HepG2 (cell line): ENCODE measurements at regions not wholly inside any gene's neighbourhood (a gene's known extent, or its start where the extent isn't known, plus 50 kb on each side); places are given as distances from the start of the nearest gene placed in this dataset.

Experiments used
- ATAC-seq: fragments of 200-7000 bp; cut with Tn5 transposase; 3 replicates; pipeline ENCODE4 v1.9.1; 2020; ENCODE audit warnings: mild to moderate bottlenecking, moderate library complexity
- BruUV-seq: library from RNA; stranded (reverse); fragments of 400-500 nt; replicated peaks from 2 replicates; lab custom pipeline; 2021; lab: Mats Ljungman, UMichigan
- CTCF ChIA-PET: fragments of 300-600 bp; formaldehyde crosslinking; extraction: SDS; loops from one replicate; lab custom pipeline; 2021; ENCODE audit warnings: low total read pairs, inconsistent platforms, low intra/inter-chr PET ratio; lab: Yijun Ruan, JAX
- POLR2A ChIA-PET: fragments of 350-600 bp; sonication (Branson Sonifier 250); formaldehyde crosslinking; loops from one replicate; lab custom pipeline; 2020; ENCODE audit warnings: antibody characterized with exemption, inconsistent platforms; lab: Yijun Ruan, JAX
- DNase-seq: peaks from one replicate; pipeline ENCODE4 v3.0.0-alpha.2; 2015; ENCODE audit warnings: low spot score
- FAIRE-seq: peaks from 3 replicates; lab custom pipeline; 2011; peaks lifted over from hg19 to GRCh38; lab: Jason Lieb, UNC
- H2AFZ ChIP-seq: one replicate; pipeline ENCODE4 v1.6.1; 2011; ENCODE audit warnings: low read length, inconsistent platforms
- H3K27ac ChIP-seq: fragments of 300-600 bp; 3 replicates; pipeline ENCODE4 v1.8.0; 2011; ENCODE audit warnings: mixed run types, mild to moderate bottlenecking, mixed read lengths, low read length, inconsistent platforms; ENCODE audit not compliant: insufficient read depth; ENCODE audit errors: extremely low read length
- H3K27me3 ChIP-seq, 2 experiments: fragments of 200-600 bp in 1 of 2; 2 replicates in 1 of 2; 3 replicates in 1 of 2; pipeline versions ENCODE4 v1.6.0 to v1.8.0; 2011; ENCODE audit warnings: low read length in 2 of 2, mild to moderate bottlenecking in 2 of 2, moderate library complexity in 2 of 2, inconsistent platforms in 1 of 2; ENCODE audit not compliant: insufficient read depth in 2 of 2, control insufficient read depth in 1 of 2
- H3K36me3 ChIP-seq, 2 experiments: fragments of 200-600 bp in 1 of 2; replicated peaks in 1 of 2; 2 replicates in 1 of 2; 3 replicates in 1 of 2; pipeline versions ENCODE4 v1.5.1 to v1.8.0; 2011; ENCODE audit warnings: low read length in 2 of 2, inconsistent platforms in 1 of 2; ENCODE audit not compliant: insufficient read depth in 2 of 2, control insufficient read depth in 1 of 2
- H3K4me1 ChIP-seq: 2 replicates; pipeline ENCODE4 v1.5.1; 2012; ENCODE audit warnings: low read length, inconsistent platforms; ENCODE audit not compliant: insufficient read depth
- H3K4me2 ChIP-seq: 2 replicates; pipeline ENCODE4 v1.6.0; 2011; ENCODE audit warnings: low read depth, low read length, inconsistent platforms
- H3K4me3 ChIP-seq, 3 experiments: fragments of 200-600 bp in 1 of 3; sonication (generic), shearing (Covaris generic) in 1 of 3; replicated peaks in 1 of 3; 2 replicates each; pipeline ENCODE4 v1.5.1; 2011 to 2016; ENCODE audit warnings: low read length in 3 of 3, inconsistent platforms in 2 of 3, low read depth in 2 of 3, mild to moderate bottlenecking in 2 of 3, control low read depth in 1 of 3, mixed read lengths in 1 of 3; ENCODE audit not compliant: insufficient read depth in 1 of 3
- H3K79me2 ChIP-seq: one replicate; pipeline ENCODE4 v1.6.1; 2011; ENCODE audit warnings: low read length, inconsistent platforms; ENCODE audit not compliant: insufficient read depth
- H3K9ac ChIP-seq: 2 replicates; pipeline ENCODE4 v1.6.0; 2011; ENCODE audit warnings: mild to moderate bottlenecking, low read depth, low read length, inconsistent platforms; ENCODE audit not compliant: insufficient read depth
- H3K9me3 ChIP-seq: 2 replicates; pipeline ENCODE4 v1.5.1; 2012; ENCODE audit warnings: mild to moderate bottlenecking, low read length
- H4K20me1 ChIP-seq: 2 replicates; pipeline ENCODE4 v1.6.0; 2011; ENCODE audit warnings: inconsistent platforms, mild to moderate bottlenecking, low read length, moderate library complexity; ENCODE audit not compliant: insufficient read depth
- DNMT3B ChIP-seq: conservative IDR thresholded peaks from 2 replicates; pipeline ENCODE4 v1.6.1; 2016; ENCODE audit warnings: missing biosample characterization, control low read depth
- FOXO1 ChIP-seq: sonication (generic); formaldehyde crosslinking; IDR thresholded peaks from 2 replicates; pipeline ENCODE4 v1.4.0; 2020; ENCODE audit warnings: missing genetic modification reagents
- FOXP1 ChIP-seq, 2 experiments: fragments of 450-650 bp in 1 of 2; IDR thresholded peaks; 2 replicates each; pipeline ENCODE4 v1.6.1; 2017 to 2018; ENCODE audit warnings: antibody characterized with exemption in 1 of 2
- HNRNPL ChIP-seq: fragments of 200-400 bp; formaldehyde crosslinking; IDR thresholded peaks from 2 replicates; pipeline ENCODE4 v1.6.1; 2017; ENCODE audit warnings: mild to moderate bottlenecking, low read depth, low read length
- HOXA3 ChIP-seq: sonication (generic); formaldehyde crosslinking; IDR thresholded peaks from 2 replicates; pipeline ENCODE4 v1.5.0; 2020; ENCODE audit warnings: missing genetic modification reagents
- NCOA1 ChIP-seq: sonication (generic); formaldehyde crosslinking; IDR thresholded peaks from 2 replicates; pipeline ENCODE4 v1.9.0; 2021; ENCODE audit warnings: missing genetic modification reagents
- POLR2G ChIP-seq: fragments of 200-400 bp; formaldehyde crosslinking; IDR thresholded peaks from 2 replicates; pipeline ENCODE4 v1.6.1; 2018; ENCODE audit warnings: mild to moderate bottlenecking, low read depth, low read length, moderate library complexity
- PRPF4 ChIP-seq: fragments of 200-400 bp; formaldehyde crosslinking; IDR thresholded peaks from 2 replicates; pipeline ENCODE4 v1.6.1; 2016; ENCODE audit warnings: low read length, low read depth; ENCODE audit not compliant: poor library complexity, severe bottlenecking
- SALL2 ChIP-seq: sonication (generic); formaldehyde crosslinking; IDR thresholded peaks from 2 replicates; pipeline ENCODE4 v1.8.1; 2023; ENCODE audit warnings: mild to moderate bottlenecking, missing genetic modification reagents, inconsistent platforms
- SPEN ChIP-seq: sonication (generic); formaldehyde crosslinking; IDR thresholded peaks from 2 replicates; pipeline ENCODE4 v1.5.1; 2020; ENCODE audit warnings: low read depth, mild to moderate bottlenecking, missing genetic modification reagents
- WGBS: methylation state at CpG from one replicate; pipeline ENCODE4 v1.1.6; 2017; ENCODE audit warnings: low lambda C conversion rate; 5-methylcytosine and 5-hydroxymethylcytosine counted together
- in situ Hi-C: cut with HindIII; loops from 2 replicates; pipeline ENCODE4 v1.10.0; 2017; ENCODE audit warnings: low pct_unique_long_range_greater_than_20kb; ENCODE audit not compliant: extremely low pct_ligation_motif_present
- intact Hi-C: fragments of 100-400 bp; cut with micrococcal nuclease; formaldehyde crosslinking; loops from one replicate; pipeline ENCODE4 v1.10.0; 2022; ENCODE audit not compliant: unreplicated experiment
- TF ChIP-seq, protein P1 (sequence below): sonication (generic); formaldehyde crosslinking; conservative IDR thresholded peaks from 2 replicates; pipeline ENCODE4 v1.4.0; 2020; ENCODE audit warnings: missing genetic modification reagents

DNA sequence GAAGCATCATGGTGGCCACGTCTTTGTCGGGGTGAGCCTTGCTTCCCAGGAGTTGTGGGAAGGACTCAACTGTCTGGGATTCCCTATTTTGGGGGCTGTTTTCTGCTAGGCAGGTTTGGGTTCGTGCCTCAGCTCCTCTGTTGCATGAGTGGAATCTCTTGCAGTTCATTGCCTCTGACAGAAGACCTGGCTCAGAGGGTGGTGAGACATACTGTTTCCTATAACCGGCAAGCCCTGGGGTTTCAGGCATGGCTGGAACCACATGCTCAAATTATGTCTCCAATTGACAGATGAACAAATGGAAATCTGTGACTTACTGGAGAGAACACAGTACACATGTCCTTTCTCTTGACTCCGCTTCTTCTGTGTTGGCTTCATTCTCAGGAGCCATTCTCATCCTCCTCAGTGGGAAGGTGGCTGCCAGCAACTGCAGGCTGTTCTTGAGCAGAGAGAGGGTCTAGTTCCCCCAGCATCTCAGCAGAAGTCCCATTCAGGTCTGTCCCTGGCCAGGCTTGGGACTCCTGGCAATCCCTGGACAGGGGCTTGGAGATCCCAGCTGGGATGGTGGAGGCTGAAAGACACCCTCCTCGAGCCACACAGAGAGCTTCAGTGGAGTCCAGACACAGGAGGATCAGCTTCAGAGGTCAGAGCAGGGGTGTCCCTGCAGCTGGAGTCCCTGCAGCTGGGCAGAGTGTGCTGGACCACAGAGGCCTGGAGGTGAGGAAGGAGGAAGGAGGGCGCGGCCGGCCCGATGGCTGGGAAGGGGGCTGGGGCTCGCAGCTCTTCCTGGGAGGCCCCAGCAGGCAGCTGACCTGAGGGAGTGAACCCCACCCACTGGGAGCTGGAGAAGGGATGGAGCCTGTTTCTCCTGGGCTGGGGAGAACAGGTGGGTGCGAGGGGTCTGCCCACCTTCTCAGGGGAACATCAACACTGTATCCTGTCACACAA lies 97.6 kb downstream of the LSM3 start:
- H3K36me3 ChIP-seq: no peaks in the 10 kb centered on the region
- no TSS peak for BruUV-seq
- no peak overlapping the region for H3K9ac ChIP-seq
- ChIA-PET POLR2A (no interaction called here), CTCF (no interaction called here)
- H3K27me3 ChIP-seq: no peaks in the 10 kb centered on the region
- H3K4me1 ChIP-seq: no peaks in the 10 kb centered on the region
- no peak overlapping the region for H3K27ac ChIP-seq
- DNase-seq (no peak), ATAC-seq (no peak)
- WGBS: 67% methylated on average over 10 of the region's 12 CpGs
- no peaks in the 10 kb centered on the region for H3K79me2 ChIP-seq
- no peaks in the 10 kb centered on the region for H4K20me1 ChIP-seq
- H3K4me2 ChIP-seq: no peak overlapping the region
- no peaks in the 10 kb centered on the region for H3K9me3 ChIP-seq
- in situ Hi-C loops: no loop called here
- TF ChIP-seq PRPF4: no peak
- no peak for TF ChIP-seq FOXO1
- TF ChIP-seq POLR2G: no peak
- TF ChIP-seq HNRNPL: no peak
- TF ChIP-seq, protein P1, sequence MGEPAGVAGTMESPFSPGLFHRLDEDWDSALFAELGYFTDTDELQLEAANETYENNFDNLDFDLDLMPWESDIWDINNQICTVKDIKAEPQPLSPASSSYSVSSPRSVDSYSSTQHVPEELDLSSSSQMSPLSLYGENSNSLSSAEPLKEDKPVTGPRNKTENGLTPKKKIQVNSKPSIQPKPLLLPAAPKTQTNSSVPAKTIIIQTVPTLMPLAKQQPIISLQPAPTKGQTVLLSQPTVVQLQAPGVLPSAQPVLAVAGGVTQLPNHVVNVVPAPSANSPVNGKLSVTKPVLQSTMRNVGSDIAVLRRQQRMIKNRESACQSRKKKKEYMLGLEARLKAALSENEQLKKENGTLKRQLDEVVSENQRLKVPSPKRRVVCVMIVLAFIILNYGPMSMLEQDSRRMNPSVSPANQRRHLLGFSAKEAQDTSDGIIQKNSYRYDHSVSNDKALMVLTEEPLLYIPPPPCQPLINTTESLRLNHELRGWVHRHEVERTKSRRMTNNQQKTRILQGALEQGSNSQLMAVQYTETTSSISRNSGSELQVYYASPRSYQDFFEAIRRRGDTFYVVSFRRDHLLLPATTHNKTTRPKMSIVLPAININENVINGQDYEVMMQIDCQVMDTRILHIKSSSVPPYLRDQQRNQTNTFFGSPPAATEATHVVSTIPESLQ: no peak
- TF ChIP-seq SALL2 (CRISPR knock-in tag): no peak
- TF ChIP-seq NCOA1 (CRISPR knock-in tag): no peak
- TF ChIP-seq HOXA3: no peak
- TF ChIP-seq DNMT3B: no peak
- TF ChIP-seq FOXP1 (IDR thresholded peaks at IDR 0.05): no peak
- TF ChIP-seq FOXP1 (CRISPR knock-in tag; IDR thresholded peaks at IDR 0.05): no peak
- TF ChIP-seq SPEN (CRISPR knock-in tag): no peak
- TF ChIP-seq, all 625 proteins: peak for 0
- no peak for FAIRE-seq
- intact Hi-C loops: no loop called here
- Histone ChIP-seq H2AFZ (no peak overlapping the region), H3K4me3 (no peak overlapping the region)
